ENCODE measurements at regions not wholly inside any gene's neighbourhood (a gene's known extent, or its start where the extent isn't known, plus 50 kb on each side); places are given as distances from the start of the nearest gene placed in this dataset.

GRCh38 chr9:71329873-71330272 lies 208.5 kb upstream of the TRPM3 start:
- no peaks in the 10 kb centered on the region for H3K27me3 ChIP-seq (replicated peaks; ENCODE audit: insufficient read depth)
- H3K36me3 ChIP-seq = no peaks in the 10 kb centered on the region
- no peaks in the 10 kb centered on the region for H3K4me1 ChIP-seq (ENCODE audit: control insufficient read depth in 1 of 2, low read depth in 2 of 2)
- H3K27ac ChIP-seq = no peak overlapping the region
- ATAC-seq (ENCODE audit: insufficient number of reproducible peaks, low FRiP score, low read depth) (no peak), DNase-seq (ENCODE audit: low spot score) (no peak)
- H3K9me3 ChIP-seq = no peaks in the 10 kb centered on the region
- no peak for TF ChIP-seq CTCF (IDR thresholded peaks at IDR 0.05)
- H3K4me3 ChIP-seq = no peak overlapping the region

GRCh38 chr9:71326360-71326759 lies 204.9 kb upstream of the TRPM3 start:
- no peaks in the 10 kb centered on the region for H3K9me3 ChIP-seq
- no peaks in the 10 kb centered on the region for H3K36me3 ChIP-seq
- no peaks in the 10 kb centered on the region for H3K4me1 ChIP-seq (ENCODE audit: control insufficient read depth in 1 of 2, low read depth in 2 of 2)
- H3K27ac ChIP-seq = no peak overlapping the region
- ATAC-seq (ENCODE audit: insufficient number of reproducible peaks, low FRiP score, low read depth) (no peak), DNase-seq (ENCODE audit: low spot score) (no peak)
- TF ChIP-seq CTCF (IDR thresholded peaks at IDR 0.05) = no peak
- no peak overlapping the region for H3K4me3 ChIP-seq
- no peaks in the 10 kb centered on the region for H3K27me3 ChIP-seq (replicated peaks; ENCODE audit: insufficient read depth)

- TF ChIP-seq CTCF (IDR thresholded peaks at IDR 0.05) = no peak
- no peak for ATAC-seq (ENCODE audit: insufficient number of reproducible peaks, low FRiP score, low read depth)
- Histone ChIP-seq H3K4me1 (ENCODE audit: control insufficient read depth in 1 of 2, low read depth in 2 of 2) (no peaks in the 10 kb centered on the region), H3K36me3 (no peaks in the 10 kb centered on the region), H3K27me3 (replicated peaks; ENCODE audit: insufficient read depth) (no peaks in the 10 kb centered on the region), H3K4me3 (no peak overlapping the region), H3K9me3 (no peaks in the 10 kb centered on the region), H3K27ac (no peak overlapping the region)
- no peak for DNase-seq (ENCODE audit: low spot score)
Measured at GRCh38 chr9:71323357-71323756, 201.9 kb upstream of the TRPM3 start.

GRCh38 chr9:71322311-71322710 lies 200.9 kb upstream of the TRPM3 start:
- TF ChIP-seq CTCF (IDR thresholded peaks at IDR 0.05) = no peak
- H3K27ac ChIP-seq = no peak overlapping the region
- no peaks in the 10 kb centered on the region for H3K4me1 ChIP-seq (ENCODE audit: control insufficient read depth in 1 of 2, low read depth in 2 of 2)
- H3K27me3 ChIP-seq (replicated peaks; ENCODE audit: insufficient read depth) = no peaks in the 10 kb centered on the region
- no peak overlapping the region for H3K4me3 ChIP-seq
- no peaks in the 10 kb centered on the region for H3K36me3 ChIP-seq
- no peaks in the 10 kb centered on the region for H3K9me3 ChIP-seq
- no peak for DNase-seq (ENCODE audit: low spot score)
- no peak for ATAC-seq (ENCODE audit: insufficient number of reproducible peaks, low FRiP score, low read depth)

GRCh38 chr9:71308454-71308853 lies 187.0 kb upstream of the TRPM3 start:
- H3K4me3 ChIP-seq = no peak overlapping the region
- no peak for TF ChIP-seq CTCF (IDR thresholded peaks at IDR 0.05)
- no peaks in the 10 kb centered on the region for H3K27me3 ChIP-seq (replicated peaks; ENCODE audit: insufficient read depth)
- no peaks in the 10 kb centered on the region for H3K36me3 ChIP-seq
- H3K27ac ChIP-seq = no peak overlapping the region
- no peaks in the 10 kb centered on the region for H3K4me1 ChIP-seq (ENCODE audit: control insufficient read depth in 1 of 2, low read depth in 2 of 2)
- DNase-seq (ENCODE audit: low spot score) (no peak), ATAC-seq (ENCODE audit: insufficient number of reproducible peaks, low FRiP score, low read depth) (no peak)
- no peaks in the 10 kb centered on the region for H3K9me3 ChIP-seq
